ENCODE measurements at regions not wholly inside any gene's neighbourhood (a gene's known extent, or its start where the extent isn't known, plus 50 kb on each side); places are given as distances from the start of the nearest gene placed in this dataset.

DNA sequence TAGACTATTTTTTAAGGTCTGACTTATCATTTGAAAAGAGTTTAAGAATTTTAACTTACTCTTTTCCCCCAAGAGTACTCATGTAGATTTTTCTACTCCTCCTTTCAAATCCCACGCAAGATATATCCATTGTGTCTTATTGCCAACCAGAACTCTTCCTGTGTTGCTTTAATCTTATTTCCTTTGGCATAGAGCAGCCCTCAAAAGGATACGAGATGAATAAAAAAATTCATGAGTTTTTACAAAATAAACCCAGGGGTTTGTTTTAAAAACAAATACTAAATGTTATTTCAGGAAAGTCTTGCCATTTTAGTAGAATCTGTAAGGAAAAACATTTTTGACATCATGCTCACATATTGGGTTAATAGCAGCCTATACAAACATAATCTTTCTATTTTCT lies 543.2 kb upstream of the CXADR start:
- TF ChIP-seq, protein P1, sequence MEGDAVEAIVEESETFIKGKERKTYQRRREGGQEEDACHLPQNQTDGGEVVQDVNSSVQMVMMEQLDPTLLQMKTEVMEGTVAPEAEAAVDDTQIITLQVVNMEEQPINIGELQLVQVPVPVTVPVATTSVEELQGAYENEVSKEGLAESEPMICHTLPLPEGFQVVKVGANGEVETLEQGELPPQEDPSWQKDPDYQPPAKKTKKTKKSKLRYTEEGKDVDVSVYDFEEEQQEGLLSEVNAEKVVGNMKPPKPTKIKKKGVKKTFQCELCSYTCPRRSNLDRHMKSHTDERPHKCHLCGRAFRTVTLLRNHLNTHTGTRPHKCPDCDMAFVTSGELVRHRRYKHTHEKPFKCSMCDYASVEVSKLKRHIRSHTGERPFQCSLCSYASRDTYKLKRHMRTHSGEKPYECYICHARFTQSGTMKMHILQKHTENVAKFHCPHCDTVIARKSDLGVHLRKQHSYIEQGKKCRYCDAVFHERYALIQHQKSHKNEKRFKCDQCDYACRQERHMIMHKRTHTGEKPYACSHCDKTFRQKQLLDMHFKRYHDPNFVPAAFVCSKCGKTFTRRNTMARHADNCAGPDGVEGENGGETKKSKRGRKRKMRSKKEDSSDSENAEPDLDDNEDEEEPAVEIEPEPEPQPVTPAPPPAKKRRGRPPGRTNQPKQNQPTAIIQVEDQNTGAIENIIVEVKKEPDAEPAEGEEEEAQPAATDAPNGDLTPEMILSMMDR (IDR thresholded peaks at IDR 0.05): no peak
- TF ChIP-seq POLR2A (IDR thresholded peaks at IDR 0.05): no peak
